IMR-90 (cell line): ENCODE measurements at regions not wholly inside any gene's neighbourhood (a gene's known extent, or its start where the extent isn't known, plus 50 kb on each side); places are given as distances from the start of the nearest gene placed in this dataset.

Experiments
- ATAC-seq: fragments of 200-7000 bp; cut with Tn5 transposase; 2 replicates; pipeline ENCODE4 v1.9.1; 2020; ENCODE audit warnings: low read depth, mild to moderate bottlenecking, moderate library complexity
- BruUV-seq: library from RNA; stranded (reverse); fragments of 400-500 nt; replicated peaks from 2 replicates; lab custom pipeline; 2021; lab: Mats Ljungman, UMichigan
- CTCF ChIA-PET: fragments of 300-600 bp; formaldehyde crosslinking; extraction: SDS; loops from one replicate; lab custom pipeline; 2021; ENCODE audit warnings: antibody characterized with exemption; lab: Yijun Ruan, JAX
- POLR2A ChIA-PET: fragments of 300-600 bp; sonication (Branson Sonifier 250); formaldehyde crosslinking; loops from one replicate; lab custom pipeline; 2022; ENCODE audit warnings: antibody characterized with exemption; ENCODE audit not compliant: unreplicated experiment; lab: Charles Lee
- DNase-seq: peaks from one replicate; pipeline ENCODE4 v3.0.0; 2013
- H2AFZ ChIP-seq: replicated peaks from 2 replicates; pipeline ENCODE3; 2013; ENCODE audit warnings: low read length, mild to moderate bottlenecking; ENCODE audit not compliant: poor library complexity
- H2AK5ac ChIP-seq: 2 replicates; pipeline ENCODE4 v1.6.1; 2013; ENCODE audit warnings: low read depth, low read length, inconsistent platforms
- H2AK9ac ChIP-seq: replicated peaks from 2 replicates; pipeline ENCODE3; 2013; ENCODE audit warnings: mild to moderate bottlenecking, low read depth, low read length, moderate library complexity; ENCODE audit not compliant: poor library complexity
- H2BK120ac ChIP-seq: 2 replicates; pipeline ENCODE4 v1.6.1; 2013; ENCODE audit warnings: low read depth, low read length, inconsistent platforms
- H2BK15ac ChIP-seq: 3 replicates; pipeline ENCODE4 v1.6.1; 2013; ENCODE audit warnings: low read depth, low read length, inconsistent platforms
- H2BK20ac ChIP-seq: 2 replicates; pipeline ENCODE4 v1.6.1; 2013; ENCODE audit warnings: low read depth, mild to moderate bottlenecking, inconsistent platforms, low read length, moderate library complexity
- H2BK5ac ChIP-seq: 2 replicates; pipeline ENCODE4 v1.6.1; 2013; ENCODE audit warnings: mild to moderate bottlenecking, low read depth, low read length, inconsistent platforms; ENCODE audit not compliant: poor library complexity, severe bottlenecking
- H3K14ac ChIP-seq: replicated peaks from 2 replicates; pipeline ENCODE4 v1.6.1; 2013; ENCODE audit warnings: low read depth, low read length, inconsistent platforms
- H3K18ac ChIP-seq: 2 replicates; pipeline ENCODE4 v1.6.1; 2013; ENCODE audit warnings: low read depth, low read length, control low read depth
- H3K23ac ChIP-seq: 2 replicates; pipeline ENCODE4 v1.6.1; 2013; ENCODE audit warnings: low read depth, low read length, inconsistent platforms
- H3K27ac ChIP-seq: 2 replicates; pipeline ENCODE4 v1.5.1; 2013; ENCODE audit warnings: mild to moderate bottlenecking, control low read depth, low read length; ENCODE audit not compliant: insufficient read depth
- H3K27me3 ChIP-seq: 2 replicates; pipeline ENCODE4 v1.6.1; 2013; ENCODE audit warnings: low read length; ENCODE audit not compliant: control insufficient read depth, insufficient read depth
- H3K36me3 ChIP-seq: 2 replicates; pipeline ENCODE4 v1.6.1; 2013; ENCODE audit warnings: low read length, mixed read lengths; ENCODE audit not compliant: control insufficient read depth, insufficient read depth
- H3K4ac ChIP-seq: 2 replicates; pipeline ENCODE4 v1.6.1; 2013; ENCODE audit warnings: low read depth, low read length, inconsistent platforms
- H3K4me1 ChIP-seq: 2 replicates; pipeline ENCODE4 v1.6.1; 2013; ENCODE audit warnings: low read length, mixed read lengths; ENCODE audit not compliant: control insufficient read depth, insufficient read depth
- H3K4me2 ChIP-seq: 2 replicates; pipeline ENCODE4 v1.6.1; 2013; ENCODE audit warnings: low read depth, mild to moderate bottlenecking, control low read depth, low read length, moderate library complexity
- H3K4me3 ChIP-seq: 2 replicates; pipeline ENCODE4 v1.5.1; 2013; ENCODE audit warnings: low read depth, mild to moderate bottlenecking, control low read depth, low read length, moderate library complexity; ENCODE audit not compliant: insufficient read depth
- H3K56ac ChIP-seq: 2 replicates; pipeline ENCODE4 v1.6.1; 2013; ENCODE audit warnings: low read length, inconsistent platforms; ENCODE audit not compliant: insufficient read depth; ENCODE audit errors: extremely low read depth
- H3K79me1 ChIP-seq, 2 experiments: 2 replicates each; pipeline ENCODE4 v1.6.1; 2013; ENCODE audit warnings: low read length in 2 of 2, inconsistent platforms in 1 of 2, low read depth in 1 of 2
- H3K9ac ChIP-seq: 2 replicates; pipeline ENCODE4 v1.6.1; 2013; ENCODE audit warnings: low read depth, low read length, control low read depth
- H3K9me1 ChIP-seq: 2 replicates; pipeline ENCODE4 v1.6.1; 2013; ENCODE audit warnings: low read length, inconsistent platforms; ENCODE audit not compliant: insufficient read depth
- H3K9me3 ChIP-seq: 2 replicates; pipeline ENCODE4 v1.6.1; 2013; ENCODE audit warnings: low read length; ENCODE audit not compliant: control insufficient read depth, insufficient read depth
- H4K20me1 ChIP-seq: 2 replicates; pipeline ENCODE4 v1.6.1; 2013; ENCODE audit warnings: low read length, inconsistent platforms; ENCODE audit not compliant: insufficient read depth
- H4K5ac ChIP-seq: 2 replicates; pipeline ENCODE4 v1.6.1; 2013; ENCODE audit warnings: mild to moderate bottlenecking, low read depth, low read length, control low read depth
- H4K8ac ChIP-seq, 2 experiments: 2 replicates each; pipeline ENCODE4 v1.6.1; 2013; ENCODE audit warnings: low read depth in 2 of 2, low read length in 2 of 2, control low read depth in 1 of 2, inconsistent platforms in 1 of 2
- H4K91ac ChIP-seq: 2 replicates; pipeline ENCODE4 v1.6.1; 2013; ENCODE audit warnings: low read depth, low read length, inconsistent platforms; ENCODE audit not compliant: insufficient read depth
- BHLHE40 ChIP-seq: fragments of 150-350 bp; IDR thresholded peaks from 2 replicates; pipeline ENCODE4 v1.6.1; 2016; ENCODE audit warnings: mild to moderate bottlenecking, low read depth, low read length
- CEBPB ChIP-seq: IDR thresholded peaks from 2 replicates; pipeline ENCODE4 v1.6.1; 2012; ENCODE audit warnings: low read depth, low read length, improper control_type of control experiment
- CHD1 ChIP-seq: IDR thresholded peaks from 2 replicates; pipeline ENCODE4 v1.6.1; 2012; ENCODE audit warnings: low read depth, low read length, improper control_type of control experiment
- FOS ChIP-seq: fragments of 150-350 bp; IDR thresholded peaks from 2 replicates; pipeline ENCODE4 v1.6.1; 2016; ENCODE audit warnings: low read depth, low read length
- MAFK ChIP-seq: IDR thresholded peaks from 2 replicates; pipeline ENCODE4 v1.6.1; 2012; ENCODE audit warnings: low read depth, low read length, improper control_type of control experiment
- MAZ ChIP-seq: IDR thresholded peaks from 2 replicates; pipeline ENCODE4 v1.6.1; 2012; ENCODE audit warnings: low read depth, mild to moderate bottlenecking, low read length, improper control_type of control experiment, moderate library complexity, borderline replicate concordance
- MXI1 ChIP-seq: IDR thresholded peaks from 2 replicates; pipeline ENCODE4 v1.6.1; 2012; ENCODE audit warnings: low read depth, mild to moderate bottlenecking, low read length, moderate library complexity, borderline replicate concordance
- NFE2L2 ChIP-seq: fragments of 150-350 bp; IDR thresholded peaks from 2 replicates; pipeline ENCODE4 v1.6.1; 2016; ENCODE audit warnings: low read depth, mild to moderate bottlenecking, low read length
- POLR2A ChIP-seq: IDR thresholded peaks from 2 replicates; pipeline ENCODE4 v1.6.1; 2012; ENCODE audit warnings: mild to moderate bottlenecking, low read depth, low read length
- RAD21 ChIP-seq: IDR thresholded peaks from 2 replicates; pipeline ENCODE4 v1.6.1; 2012; ENCODE audit warnings: low read length, improper control_type of control experiment
- RCOR1 ChIP-seq: IDR thresholded peaks from 2 replicates; pipeline ENCODE4 v1.6.1; 2012; ENCODE audit warnings: mild to moderate bottlenecking, low read length, improper control_type of control experiment; ENCODE audit not compliant: insufficient replicate concordance
- RFX5 ChIP-seq: IDR thresholded peaks from 2 replicates; pipeline ENCODE4 v1.8.0; 2012; ENCODE audit warnings: low read depth, mild to moderate bottlenecking, low read length, moderate library complexity
- SMC3 ChIP-seq: fragments of 150-350 bp; IDR thresholded peaks from 2 replicates; pipeline ENCODE4 v1.6.1; 2016; ENCODE audit warnings: low read depth, mild to moderate bottlenecking, antibody characterized with exemption, low read length, moderate library complexity
- WGBS, 2 experiments: methylation state at CpG; one replicate each; pipeline versions ENCODE4 v1.1.5 to v1.1.7; 2013; ENCODE audit warnings: missing lambda C conversion rate in 2 of 2; ENCODE audit not compliant: insufficient read length in 1 of 2; ENCODE audit errors: extremely low coverage in 2 of 2; 5-methylcytosine and 5-hydroxymethylcytosine counted together
- dilution Hi-C: fragments of 300-500 bp; cut with HindIII; formaldehyde crosslinking; loops from one replicate; pipeline ENCODE4 v1.14.3; 2018; ENCODE audit warnings: low sequenced_read_pairs; ENCODE audit not compliant: unreplicated experiment
- in situ Hi-C: fragments of 300-500 bp; cut with MboI; formaldehyde crosslinking; loops from 3 replicates; pipeline ENCODE4 v1.14.3; 2019; ENCODE audit warnings: low sequenced_read_pairs, inconsistent platforms, mixed read lengths
- intact Hi-C: fragments of 100-400 bp; cut with micrococcal nuclease; formaldehyde crosslinking; loops from 2 replicates; pipeline ENCODE4 v1.10.0; 2022
- TF ChIP-seq, protein P1 (sequence below): conservative IDR thresholded peaks from 2 replicates; pipeline ENCODE4 v1.5.1; 2012; ENCODE audit warnings: mild to moderate bottlenecking, low read depth, low read length, improper control_type of control experiment
- TF ChIP-seq, protein P2 (sequence below): fragments of 150-350 bp; IDR thresholded peaks from 2 replicates; pipeline ENCODE4 v1.6.1; 2016; ENCODE audit warnings: low read depth, mild to moderate bottlenecking, low read length, moderate library complexity, borderline replicate concordance
- TF ChIP-seq, protein P3 (sequence below): fragments of 150-350 bp; IDR thresholded peaks from 2 replicates; pipeline ENCODE4 v1.6.1; 2017; ENCODE audit warnings: mild to moderate bottlenecking, antibody characterized with exemption, low read length, low read depth

DNA sequence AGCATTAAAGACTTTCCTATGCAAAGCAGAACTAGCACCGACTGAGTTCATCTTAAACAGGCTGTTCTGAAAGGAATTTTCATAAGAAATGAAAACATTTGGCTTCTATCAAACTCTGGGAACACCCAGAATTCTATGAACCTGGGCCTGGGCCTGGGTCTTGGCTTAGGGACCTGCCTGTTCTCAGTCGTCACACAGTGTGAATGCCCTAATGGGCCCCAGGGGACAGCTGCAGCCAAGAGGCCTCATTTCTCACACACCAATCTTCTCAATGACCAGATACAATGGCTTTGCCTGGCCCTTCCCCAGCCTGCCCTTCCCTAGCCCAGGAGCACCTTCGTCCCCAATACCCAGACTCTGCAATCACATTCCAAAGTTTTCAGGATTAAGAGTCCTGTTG is 234.9 kb upstream of the ARHGAP20 start:
- H3K4me2 ChIP-seq = no peak overlapping the region
- H3K9me1 ChIP-seq = no peaks in the 10 kb centered on the region
- no peaks in the 10 kb centered on the region for H3K79me1 ChIP-seq
- BruUV-seq = no TSS peak
- no peak overlapping the region for H2AK5ac ChIP-seq
- in situ Hi-C loops (no loop called here), dilution Hi-C loops (no loop called here), intact Hi-C loops (no loop called here)
- no peak overlapping the region for H4K5ac ChIP-seq
- no peak overlapping the region for H4K8ac ChIP-seq
- no peak overlapping the region for H3K14ac ChIP-seq
- peaks cover 2% of the 10 kb centered on the region; the same call in 1 of the 2 replicates for H3K4me1 ChIP-seq
- ATAC-seq = no peak
- no peak overlapping the region for H2AFZ ChIP-seq
- H4K91ac ChIP-seq = no peak overlapping the region
- no peak overlapping the region for H3K18ac ChIP-seq
- no peak overlapping the region for H2BK15ac ChIP-seq
- CTCF ChIA-PET = no interaction called here
- TF ChIP-seq POLR2A (no peak), NFE2L2 (no peak), CHD1 (no peak), SMC3 (no peak), CEBPB (no peak), MAZ (no peak), MXI1 (no peak), BHLHE40 (no peak), RAD21 (no peak), MAFK (no peak), RCOR1 (no peak), FOS (no peak), RFX5 (no peak)
- TF ChIP-seq, protein P1, sequence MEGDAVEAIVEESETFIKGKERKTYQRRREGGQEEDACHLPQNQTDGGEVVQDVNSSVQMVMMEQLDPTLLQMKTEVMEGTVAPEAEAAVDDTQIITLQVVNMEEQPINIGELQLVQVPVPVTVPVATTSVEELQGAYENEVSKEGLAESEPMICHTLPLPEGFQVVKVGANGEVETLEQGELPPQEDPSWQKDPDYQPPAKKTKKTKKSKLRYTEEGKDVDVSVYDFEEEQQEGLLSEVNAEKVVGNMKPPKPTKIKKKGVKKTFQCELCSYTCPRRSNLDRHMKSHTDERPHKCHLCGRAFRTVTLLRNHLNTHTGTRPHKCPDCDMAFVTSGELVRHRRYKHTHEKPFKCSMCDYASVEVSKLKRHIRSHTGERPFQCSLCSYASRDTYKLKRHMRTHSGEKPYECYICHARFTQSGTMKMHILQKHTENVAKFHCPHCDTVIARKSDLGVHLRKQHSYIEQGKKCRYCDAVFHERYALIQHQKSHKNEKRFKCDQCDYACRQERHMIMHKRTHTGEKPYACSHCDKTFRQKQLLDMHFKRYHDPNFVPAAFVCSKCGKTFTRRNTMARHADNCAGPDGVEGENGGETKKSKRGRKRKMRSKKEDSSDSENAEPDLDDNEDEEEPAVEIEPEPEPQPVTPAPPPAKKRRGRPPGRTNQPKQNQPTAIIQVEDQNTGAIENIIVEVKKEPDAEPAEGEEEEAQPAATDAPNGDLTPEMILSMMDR = no peak
- TF ChIP-seq, protein P2, sequence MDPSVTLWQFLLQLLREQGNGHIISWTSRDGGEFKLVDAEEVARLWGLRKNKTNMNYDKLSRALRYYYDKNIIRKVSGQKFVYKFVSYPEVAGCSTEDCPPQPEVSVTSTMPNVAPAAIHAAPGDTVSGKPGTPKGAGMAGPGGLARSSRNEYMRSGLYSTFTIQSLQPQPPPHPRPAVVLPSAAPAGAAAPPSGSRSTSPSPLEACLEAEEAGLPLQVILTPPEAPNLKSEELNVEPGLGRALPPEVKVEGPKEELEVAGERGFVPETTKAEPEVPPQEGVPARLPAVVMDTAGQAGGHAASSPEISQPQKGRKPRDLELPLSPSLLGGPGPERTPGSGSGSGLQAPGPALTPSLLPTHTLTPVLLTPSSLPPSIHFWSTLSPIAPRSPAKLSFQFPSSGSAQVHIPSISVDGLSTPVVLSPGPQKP = no peak
- TF ChIP-seq, protein P3, sequence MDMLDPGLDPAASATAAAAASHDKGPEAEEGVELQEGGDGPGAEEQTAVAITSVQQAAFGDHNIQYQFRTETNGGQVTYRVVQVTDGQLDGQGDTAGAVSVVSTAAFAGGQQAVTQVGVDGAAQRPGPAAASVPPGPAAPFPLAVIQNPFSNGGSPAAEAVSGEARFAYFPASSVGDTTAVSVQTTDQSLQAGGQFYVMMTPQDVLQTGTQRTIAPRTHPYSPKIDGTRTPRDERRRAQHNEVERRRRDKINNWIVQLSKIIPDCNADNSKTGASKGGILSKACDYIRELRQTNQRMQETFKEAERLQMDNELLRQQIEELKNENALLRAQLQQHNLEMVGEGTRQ = no peak
- no peaks in the 10 kb centered on the region for H4K20me1 ChIP-seq
- no peak overlapping the region for H3K4ac ChIP-seq
- H3K23ac ChIP-seq = no peak overlapping the region
- H3K4me3 ChIP-seq = no peak overlapping the region
- no peak overlapping the region for H2BK120ac ChIP-seq
- POLR2A ChIA-PET = no interaction called here
- H3K9ac ChIP-seq = no peak overlapping the region
- no peaks in the 10 kb centered on the region; the same call in 1 of the 2 replicates for H3K9me3 ChIP-seq
- no peak overlapping the region for H2BK20ac ChIP-seq
- no peak for DNase-seq
- H3K27ac ChIP-seq = no peak overlapping the region
- no peaks in the 10 kb centered on the region; the same call in 1 of the 2 replicates for H3K27me3 ChIP-seq
- no peak overlapping the region for H3K56ac ChIP-seq
- H2AK9ac ChIP-seq = no peak overlapping the region
- 75% methylated on average over 1 of the region's 3 CpGs; no CpG with 5 or more reads in 1 of the 2 experiments for WGBS, 2 experiments
- H2BK5ac ChIP-seq = no peak overlapping the region
- no peaks in the 10 kb centered on the region for H3K36me3 ChIP-seq
